ENCODE measurements at regions not wholly inside any gene's neighbourhood (a gene's known extent, or its start where the extent isn't known, plus 50 kb on each side); places are given as distances from the start of the nearest gene placed in this dataset.
"Not testable (repeated sequence)": the region's sequence is repeated elsewhere in the genome, so short reads cannot be mapped to it uniquely, and the experiment has no call there.

DNA sequence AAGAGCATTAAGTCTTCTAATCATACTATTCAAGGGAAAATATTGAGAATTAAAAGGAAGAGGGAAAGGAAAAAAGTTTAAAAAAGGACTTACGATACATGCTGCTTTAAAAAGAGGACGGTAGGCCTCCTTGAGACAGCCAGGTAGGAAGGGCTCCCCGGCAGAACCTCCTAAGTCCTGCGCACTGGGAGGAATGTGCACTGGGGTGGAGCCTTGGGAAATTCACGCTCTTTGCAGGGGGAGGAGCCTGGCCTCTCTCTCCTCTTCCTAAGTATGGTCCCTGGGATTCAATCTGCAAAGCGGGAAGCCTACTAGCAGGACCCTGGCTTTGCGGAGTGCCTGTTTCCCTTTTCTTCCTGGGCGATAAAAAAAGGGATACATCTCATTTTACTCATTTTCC is 553.0 kb downstream of the RPS29 start:
- TF ChIP-seq, protein P1, sequence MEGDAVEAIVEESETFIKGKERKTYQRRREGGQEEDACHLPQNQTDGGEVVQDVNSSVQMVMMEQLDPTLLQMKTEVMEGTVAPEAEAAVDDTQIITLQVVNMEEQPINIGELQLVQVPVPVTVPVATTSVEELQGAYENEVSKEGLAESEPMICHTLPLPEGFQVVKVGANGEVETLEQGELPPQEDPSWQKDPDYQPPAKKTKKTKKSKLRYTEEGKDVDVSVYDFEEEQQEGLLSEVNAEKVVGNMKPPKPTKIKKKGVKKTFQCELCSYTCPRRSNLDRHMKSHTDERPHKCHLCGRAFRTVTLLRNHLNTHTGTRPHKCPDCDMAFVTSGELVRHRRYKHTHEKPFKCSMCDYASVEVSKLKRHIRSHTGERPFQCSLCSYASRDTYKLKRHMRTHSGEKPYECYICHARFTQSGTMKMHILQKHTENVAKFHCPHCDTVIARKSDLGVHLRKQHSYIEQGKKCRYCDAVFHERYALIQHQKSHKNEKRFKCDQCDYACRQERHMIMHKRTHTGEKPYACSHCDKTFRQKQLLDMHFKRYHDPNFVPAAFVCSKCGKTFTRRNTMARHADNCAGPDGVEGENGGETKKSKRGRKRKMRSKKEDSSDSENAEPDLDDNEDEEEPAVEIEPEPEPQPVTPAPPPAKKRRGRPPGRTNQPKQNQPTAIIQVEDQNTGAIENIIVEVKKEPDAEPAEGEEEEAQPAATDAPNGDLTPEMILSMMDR (IDR thresholded peaks at IDR 0.05; ENCODE audit: low read depth, low read length) = no peak
- H3K4me3 ChIP-seq (ENCODE audit: low read depth, low read length) = no peak overlapping the region
- in situ Hi-C loops (cut with HindIII; ENCODE audit: low sequenced_read_pairs) = no loop called here
- no peak for DNase-seq (ENCODE audit: low read depth, low spot score)

DNA sequence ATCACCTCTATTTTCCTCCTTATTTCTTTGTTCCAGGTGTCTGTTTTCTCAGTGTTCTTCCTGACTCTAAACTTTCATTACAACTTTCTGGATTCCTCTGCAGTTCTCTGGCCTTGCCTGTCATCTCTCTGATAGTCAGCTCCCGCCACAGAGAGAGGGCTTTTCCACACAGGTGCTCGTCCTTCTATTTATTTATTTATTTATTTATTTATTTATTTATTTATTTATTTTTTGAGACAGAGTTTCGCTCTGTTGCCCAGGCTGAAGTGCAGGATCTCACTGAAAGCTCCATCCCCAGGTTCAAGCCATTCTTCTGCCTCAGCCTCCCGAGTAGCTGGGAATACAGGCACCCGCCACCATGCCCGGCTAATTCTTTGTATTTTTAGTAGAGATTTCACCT is 554.5 kb downstream of the RPS29 start:
- DNase-seq (ENCODE audit: low read depth, low spot score); H3K4me3 ChIP-seq (ENCODE audit: low read depth, low read length); in situ Hi-C loops (cut with HindIII; ENCODE audit: low sequenced_read_pairs): not testable (repeated sequence)

DNA sequence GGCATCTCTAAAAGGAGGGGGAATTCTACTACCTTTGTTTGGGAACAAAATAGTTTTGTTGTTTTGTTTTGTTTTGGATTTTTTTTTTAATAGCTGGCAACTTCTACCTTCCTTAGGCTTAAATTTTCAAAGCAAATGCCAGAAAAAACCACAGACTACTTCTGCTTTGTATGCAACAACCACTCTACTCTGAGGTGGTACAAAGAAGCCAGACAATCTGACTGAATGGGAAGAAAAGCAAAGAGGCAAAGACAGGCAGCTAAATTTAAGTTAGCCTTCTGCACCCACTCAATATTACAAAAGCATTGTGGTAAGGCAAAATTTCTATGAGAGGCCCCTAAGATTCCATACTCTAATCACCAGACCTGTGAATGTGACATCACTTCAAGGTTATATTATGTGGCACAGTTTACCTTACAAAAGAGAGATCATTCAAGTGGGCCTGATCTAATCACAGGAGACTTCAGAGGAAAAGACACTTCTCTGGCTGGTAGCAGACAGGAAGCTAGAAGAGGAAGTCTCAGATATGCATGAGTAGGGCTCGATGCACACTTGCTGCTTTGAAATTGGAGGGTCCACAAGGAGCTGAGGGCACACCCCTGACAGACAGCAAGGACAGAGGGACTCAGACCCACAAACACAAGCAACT is 566.6 kb downstream of the RPS29 start:
- TF ChIP-seq, protein P1 (IDR thresholded peaks at IDR 0.05; ENCODE audit: low read depth, low read length) = no peak
- in situ Hi-C loops (cut with HindIII; ENCODE audit: low sequenced_read_pairs) = no loop called here
- H3K4me3 ChIP-seq (ENCODE audit: low read depth, low read length) = no peak overlapping the region
- no peak for DNase-seq (ENCODE audit: low read depth, low spot score)

DNA sequence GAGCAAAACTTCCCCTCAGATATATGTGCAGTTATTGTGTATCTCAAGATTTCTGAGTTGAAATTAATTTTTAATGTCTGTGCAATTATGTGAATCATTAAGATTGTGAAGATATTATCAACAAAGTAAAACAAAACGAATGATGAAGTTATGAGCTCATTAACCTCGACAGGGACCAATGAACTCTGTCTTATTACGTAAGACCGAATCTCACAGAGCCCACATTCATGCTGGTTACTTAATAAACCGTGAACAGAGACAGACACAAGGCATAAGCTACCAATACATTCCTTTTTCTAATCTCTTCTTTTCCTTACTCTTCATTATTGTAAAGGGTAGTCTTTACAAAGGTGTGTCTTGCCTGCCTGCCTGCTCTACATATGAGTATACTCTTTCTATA is 568.7 kb downstream of the RPS29 start:
- no peak overlapping the region for H3K4me3 ChIP-seq (ENCODE audit: low read depth, low read length)
- no peak for DNase-seq (ENCODE audit: low read depth, low spot score)
- TF ChIP-seq, protein P1 (IDR thresholded peaks at IDR 0.05; ENCODE audit: low read depth, low read length) = no peak
- in situ Hi-C loops (cut with HindIII; ENCODE audit: low sequenced_read_pairs) = no loop called here

DNA sequence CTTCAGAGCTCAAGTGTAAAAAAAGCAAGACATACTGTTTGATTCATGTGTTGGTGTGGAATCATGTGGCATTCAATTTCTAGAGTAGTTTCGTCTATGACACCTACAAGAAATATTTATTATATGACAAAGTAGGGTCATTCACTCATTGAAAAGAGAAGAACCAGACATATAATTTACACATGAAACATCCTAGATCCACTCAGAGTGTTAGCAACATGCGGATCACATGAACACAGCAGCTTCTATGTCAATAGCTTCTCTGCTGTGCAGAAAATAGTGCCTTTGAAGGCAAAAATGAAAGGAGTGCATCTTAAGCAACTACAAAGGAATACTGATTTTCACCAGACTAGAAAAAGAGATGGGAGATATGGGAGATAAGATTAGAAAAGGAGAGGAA is 569.8 kb downstream of the RPS29 start:
- TF ChIP-seq, protein P1 (IDR thresholded peaks at IDR 0.05; ENCODE audit: low read depth, low read length) = no peak
- in situ Hi-C loops (cut with HindIII; ENCODE audit: low sequenced_read_pairs) = no loop called here
- H3K4me3 ChIP-seq (ENCODE audit: low read depth, low read length) = no peak overlapping the region
- DNase-seq (ENCODE audit: low read depth, low spot score) = no peak

DNA sequence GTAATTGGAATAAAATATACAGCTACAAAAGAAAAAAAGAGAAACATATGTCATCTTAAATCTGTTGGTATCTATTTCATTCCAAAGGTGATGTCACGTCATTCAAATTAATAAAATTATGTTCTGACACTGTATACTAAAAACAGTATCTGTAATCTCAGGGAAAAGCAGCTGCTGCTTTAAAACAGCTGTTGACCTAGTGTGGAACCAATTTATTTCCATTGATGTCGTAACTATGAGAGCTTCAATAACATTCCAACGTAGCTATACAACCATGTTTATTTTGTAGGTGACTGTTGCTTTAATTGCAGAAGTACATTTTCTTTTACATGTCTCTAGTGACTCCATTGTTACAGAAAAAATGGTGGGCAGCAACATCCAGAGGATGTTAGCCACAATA is 571.7 kb downstream of the RPS29 start:
- in situ Hi-C loops (cut with HindIII; ENCODE audit: low sequenced_read_pairs) = no loop called here
- H3K4me3 ChIP-seq (ENCODE audit: low read depth, low read length) = no peak overlapping the region
- no peak for DNase-seq (ENCODE audit: low read depth, low spot score)
- TF ChIP-seq, protein P1 (IDR thresholded peaks at IDR 0.05; ENCODE audit: low read depth, low read length) = no peak

DNA sequence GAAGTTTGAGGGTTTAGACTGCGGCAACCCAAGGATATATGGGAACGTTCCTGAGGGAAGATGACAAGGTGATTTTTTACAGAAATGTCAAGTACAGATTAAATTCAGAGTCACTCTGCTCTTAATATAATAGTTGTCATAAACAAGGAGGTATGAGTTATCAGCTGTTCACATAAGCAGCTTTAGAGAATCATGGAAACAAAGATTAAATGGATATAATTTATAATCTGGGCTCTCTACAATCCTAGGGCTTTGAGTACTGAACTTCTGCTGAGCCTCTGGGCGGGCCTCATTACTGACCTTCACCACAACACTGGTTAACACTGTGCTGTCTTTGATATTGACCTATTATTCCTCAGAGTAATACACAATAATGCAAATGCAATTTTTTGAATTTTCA is 577.8 kb downstream of the RPS29 start:
- no peak overlapping the region for H3K4me3 ChIP-seq (ENCODE audit: low read depth, low read length)
- TF ChIP-seq, protein P1 (IDR thresholded peaks at IDR 0.05; ENCODE audit: low read depth, low read length) = no peak
- in situ Hi-C loops (cut with HindIII; ENCODE audit: low sequenced_read_pairs) = no loop called here
- no peak for DNase-seq (ENCODE audit: low read depth, low spot score)
